ENCODE measurements at regions not wholly inside any gene's neighbourhood (a gene's known extent, or its start where the extent isn't known, plus 50 kb on each side); places are given as distances from the start of the nearest gene placed in this dataset.

- no peak for TF ChIP-seq CTCF (IDR thresholded peaks at IDR 0.05; ENCODE audit: insufficient read depth, low read depth, low read length)
- TF ChIP-seq EZH2 (IDR thresholded peaks at IDR 0.05; ENCODE audit: insufficient read depth, low read length) = no peak
Measured at GRCh38 chr7:67401492-67401891, 404.9 kb downstream of the TYW1 start.

All from astrocyte (in vitro differentiated cells and primary cell).